Fibroblast of villous mesenchyme (primary cell): ENCODE measurements at regions not wholly inside any gene's neighbourhood (a gene's known extent, or its start where the extent isn't known, plus 50 kb on each side); places are given as distances from the start of the nearest gene placed in this dataset.

Source experiments
- DNase-seq: peaks from one replicate; pipeline ENCODE4 v3.0.0-alpha.2; 2010; ENCODE audit warnings: low read depth
- H3K4me3 ChIP-seq: 2 replicates; pipeline ENCODE4 v1.5.1; 2011; ENCODE audit warnings: low read depth, mild to moderate bottlenecking, low read length
- TF ChIP-seq, protein P1 (sequence below): IDR thresholded peaks from 2 replicates; pipeline ENCODE4 v1.5.1; 2012; ENCODE audit warnings: low read depth, mild to moderate bottlenecking, low read length; ENCODE audit not compliant: insufficient read depth

DNA sequence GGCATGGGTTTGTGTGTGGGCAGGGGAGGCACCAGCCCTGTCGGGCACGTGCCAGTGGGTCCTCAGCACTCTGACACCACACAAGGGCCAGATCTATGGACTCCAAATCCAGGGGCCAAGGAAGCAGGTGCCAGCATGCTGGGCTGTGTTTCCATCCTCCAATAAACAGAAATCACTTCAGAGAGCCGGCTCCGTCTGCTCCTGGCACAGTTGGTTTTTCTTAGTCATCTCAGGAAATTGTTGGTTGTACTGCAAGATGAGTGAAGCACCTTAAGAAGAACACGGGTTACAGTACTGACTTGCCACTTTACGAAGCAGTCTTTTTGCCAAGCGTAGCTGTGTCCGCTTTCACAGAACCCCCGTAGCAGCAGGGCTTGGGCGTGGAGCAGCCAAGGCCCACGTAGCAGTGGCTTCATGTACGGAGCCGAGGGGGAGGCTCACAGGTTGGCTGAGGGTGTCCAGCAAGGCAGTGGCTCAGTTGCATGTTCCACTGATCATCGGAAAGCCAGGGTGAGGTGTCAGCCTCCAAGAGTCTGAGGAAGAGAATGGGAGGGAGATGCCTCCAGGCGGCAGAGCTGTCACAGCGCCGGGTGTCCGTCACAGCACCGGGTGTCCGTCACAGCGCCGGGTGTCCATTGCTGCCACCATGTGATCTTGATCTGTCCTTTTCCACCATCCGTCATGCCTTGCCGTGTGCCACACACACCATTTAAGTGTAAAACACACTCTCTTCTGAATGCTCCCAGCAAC is 314.9 kb downstream of the CTTN start:
- DNase-seq = no peak
- TF ChIP-seq, protein P1, sequence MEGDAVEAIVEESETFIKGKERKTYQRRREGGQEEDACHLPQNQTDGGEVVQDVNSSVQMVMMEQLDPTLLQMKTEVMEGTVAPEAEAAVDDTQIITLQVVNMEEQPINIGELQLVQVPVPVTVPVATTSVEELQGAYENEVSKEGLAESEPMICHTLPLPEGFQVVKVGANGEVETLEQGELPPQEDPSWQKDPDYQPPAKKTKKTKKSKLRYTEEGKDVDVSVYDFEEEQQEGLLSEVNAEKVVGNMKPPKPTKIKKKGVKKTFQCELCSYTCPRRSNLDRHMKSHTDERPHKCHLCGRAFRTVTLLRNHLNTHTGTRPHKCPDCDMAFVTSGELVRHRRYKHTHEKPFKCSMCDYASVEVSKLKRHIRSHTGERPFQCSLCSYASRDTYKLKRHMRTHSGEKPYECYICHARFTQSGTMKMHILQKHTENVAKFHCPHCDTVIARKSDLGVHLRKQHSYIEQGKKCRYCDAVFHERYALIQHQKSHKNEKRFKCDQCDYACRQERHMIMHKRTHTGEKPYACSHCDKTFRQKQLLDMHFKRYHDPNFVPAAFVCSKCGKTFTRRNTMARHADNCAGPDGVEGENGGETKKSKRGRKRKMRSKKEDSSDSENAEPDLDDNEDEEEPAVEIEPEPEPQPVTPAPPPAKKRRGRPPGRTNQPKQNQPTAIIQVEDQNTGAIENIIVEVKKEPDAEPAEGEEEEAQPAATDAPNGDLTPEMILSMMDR = no peak
- no peak overlapping the region for H3K4me3 ChIP-seq

GRCh38 chr11:70713988-70714665 is 315.8 kb downstream of the CTTN start:
- no peak for DNase-seq
- TF ChIP-seq, protein P1 = no peak
- no peak overlapping the region for H3K4me3 ChIP-seq

- TF ChIP-seq, protein P1 = no peak
- DNase-seq = no peak
These were observed 317.0 kb downstream of the CTTN start for GRCh38 chr11:70715166-70715951.

GRCh38 chr11:70716216-70716615 is 317.9 kb downstream of the CTTN start:
- no peak for DNase-seq
- H3K4me3 ChIP-seq = no peak overlapping the region
- TF ChIP-seq, protein P1 = no peak

More at GRCh38 chr11:70715166-70715951, 317.0 kb downstream of the CTTN start:
- no peak overlapping the region for H3K4me3 ChIP-seq

DNA sequence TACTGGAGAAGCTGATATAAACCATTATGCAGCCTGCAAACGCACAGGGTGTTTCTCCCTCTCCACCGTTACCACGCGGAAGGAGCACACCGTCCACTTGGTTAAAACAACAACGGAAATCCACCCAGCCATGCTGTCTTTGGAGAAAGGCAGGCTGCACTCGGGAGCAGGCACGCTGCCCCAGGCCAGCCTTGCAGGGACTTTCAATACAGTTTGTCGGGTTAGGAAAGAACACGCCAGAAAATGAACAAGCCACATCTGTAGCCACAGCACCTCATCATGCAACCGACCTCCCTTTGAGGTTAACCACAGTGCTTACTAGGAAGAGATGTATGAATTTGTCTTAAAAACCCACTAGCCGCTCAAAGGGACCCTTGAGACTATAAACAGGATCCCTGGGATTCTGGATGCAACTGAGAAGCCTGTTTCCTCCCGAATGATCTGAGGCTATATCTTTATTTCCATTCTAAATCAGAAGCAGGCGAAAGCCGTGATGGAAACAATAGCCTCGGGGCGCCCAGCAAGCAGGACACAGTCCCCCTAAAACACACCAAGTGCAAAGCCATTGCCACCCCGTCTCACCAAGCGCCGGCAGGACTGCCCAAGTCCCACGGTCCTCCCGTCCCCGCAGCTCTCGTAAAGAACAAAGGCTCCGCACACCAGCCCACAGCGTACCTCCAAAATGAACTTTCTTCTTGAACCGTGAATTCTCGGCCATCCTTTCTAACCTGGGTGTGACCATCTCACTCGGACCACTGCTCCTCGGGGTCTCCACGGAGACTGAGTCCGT is 318.9 kb downstream of the CTTN start:
- no peak for DNase-seq
- TF ChIP-seq, protein P1 = no peak
- no peak overlapping the region for H3K4me3 ChIP-seq

DNA sequence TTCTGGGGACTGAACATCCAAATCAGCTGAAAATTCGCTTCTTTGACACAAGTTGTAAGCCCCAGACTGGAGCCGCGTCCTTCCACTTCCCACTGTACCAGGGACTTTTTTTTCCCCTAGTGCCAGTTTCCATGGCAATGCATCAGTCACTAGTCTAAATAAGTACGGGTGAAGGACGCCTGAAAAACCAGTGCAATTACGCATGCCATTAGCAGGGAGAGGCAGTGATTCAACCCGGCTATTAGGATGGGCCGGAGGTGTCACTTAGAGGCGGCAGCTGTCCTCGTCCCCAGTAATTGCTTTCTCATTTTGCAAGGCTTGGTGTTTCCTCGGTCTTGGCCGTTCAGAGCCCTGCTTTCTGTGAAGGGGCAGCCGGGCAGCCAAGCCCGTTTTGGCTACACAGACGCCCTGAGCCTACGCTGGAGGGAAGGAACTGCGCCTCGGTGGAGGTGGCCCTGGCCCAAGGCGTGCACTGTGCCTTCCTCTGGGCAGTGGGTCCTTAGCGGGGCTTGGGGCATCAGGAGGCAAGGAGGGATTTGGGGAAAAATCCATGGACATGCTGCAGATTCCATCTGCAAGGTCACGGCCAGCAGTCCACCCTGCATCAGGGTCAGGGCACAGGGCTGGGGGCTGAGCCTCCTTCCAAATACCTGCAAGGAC is 319.7 kb downstream of the CTTN start:
- DNase-seq = no peak
- TF ChIP-seq, protein P1 = no peak
- H3K4me3 ChIP-seq = no peak overlapping the region
